GM12878 (cell line): ENCODE measurements at regions not wholly inside any gene's neighbourhood (a gene's known extent, or its start where the extent isn't known, plus 50 kb on each side); places are given as distances from the start of the nearest gene placed in this dataset.

ENCODE experiments used
- ATAC-seq: fragments of 200-7000 bp; cut with Tn5 transposase; 3 replicates; pipeline ENCODE4 v1.9.1; 2020; ENCODE audit warnings: mild to moderate bottlenecking, moderate library complexity
- BruUV-seq: library from RNA; stranded (reverse); fragments of 400-500 nt; replicated peaks from 2 replicates; lab custom pipeline; 2021; lab: Mats Ljungman, UMichigan
- CTCF ChIA-PET: fragments of 300-600 bp; sonication (Branson Sonifier 250); formaldehyde crosslinking; extraction: SDS; loops from one replicate; lab custom pipeline; 2021; ENCODE audit warnings: inconsistent platforms; lab: Yijun Ruan, JAX
- POLR2A ChIA-PET: fragments of 350-600 bp; formaldehyde crosslinking; extraction: SDS; loops from one replicate; lab custom pipeline; 2021; ENCODE audit warnings: inconsistent platforms; lab: Charles Lee
- RAD21 ChIA-PET: fragments of 300-600 bp; sonication (Branson Sonifier 250); formaldehyde crosslinking; loops from one replicate; lab custom pipeline; 2023; ENCODE audit warnings: antibody characterized with exemption; ENCODE audit not compliant: unreplicated experiment; lab: Charles Lee
- SMC1A ChIA-PET: fragments of 300-600 bp; sonication (Branson Sonifier 250); formaldehyde crosslinking; loops from one replicate; lab custom pipeline; 2023; ENCODE audit not compliant: unreplicated experiment, uncharacterized antibody; lab: Charles Lee
- DNase-seq: peaks from one replicate; pipeline ENCODE4 v3.0.0-alpha.2; 2011; ENCODE audit warnings: low read depth, low spot score
- FAIRE-seq: peaks from 3 replicates; lab custom pipeline; 2011; peaks lifted over from hg19 to GRCh38; lab: Jason Lieb, UNC
- H2AFZ ChIP-seq: 2 replicates; pipeline ENCODE4 v1.6.0; 2011; ENCODE audit warnings: low read depth, low read length, control low read depth; ENCODE audit not compliant: control insufficient read depth
- H3K27ac ChIP-seq: 2 replicates; pipeline ENCODE4 v1.5.1; 2011; ENCODE audit warnings: control low read depth; ENCODE audit not compliant: control insufficient read depth, insufficient read depth
- H3K27me3 ChIP-seq, 2 experiments: replicated peaks in 1 of 2; 2 replicates each; pipeline versions ENCODE4 v1.6.0 to v1.6.1; 2011; ENCODE audit warnings: low read length in 1 of 2; ENCODE audit not compliant: control insufficient read depth in 2 of 2, insufficient read depth in 2 of 2
- H3K36me3 ChIP-seq, 2 experiments: 2 replicates each; pipeline ENCODE4 v1.5.1; 2011; ENCODE audit warnings: low read length in 1 of 2; ENCODE audit not compliant: control insufficient read depth in 2 of 2, insufficient read depth in 2 of 2
- H3K4me1 ChIP-seq: 2 replicates; pipeline ENCODE4 v1.6.1; 2011; ENCODE audit warnings: mild to moderate bottlenecking, low read length, moderate library complexity, mixed read lengths; ENCODE audit not compliant: control insufficient read depth, insufficient read depth
- H3K4me2 ChIP-seq: 2 replicates; pipeline ENCODE4 v1.6.0; 2011; ENCODE audit warnings: control low read depth; ENCODE audit not compliant: control insufficient read depth, insufficient read depth
- H3K4me3 ChIP-seq: fragments of 200-600 bp; sonication (generic); 2 replicates; pipeline ENCODE4 v1.5.1; 2016
- H3K79me2 ChIP-seq: 2 replicates; pipeline ENCODE4 v1.6.0; 2011; ENCODE audit warnings: low read length; ENCODE audit not compliant: control insufficient read depth, insufficient read depth
- H3K9ac ChIP-seq: 2 replicates; pipeline ENCODE4 v1.8.0; 2011; ENCODE audit warnings: low read length, control low read depth, mixed read lengths; ENCODE audit not compliant: control insufficient read depth, insufficient read depth
- H3K9me3 ChIP-seq: replicated peaks from 3 replicates; pipeline ENCODE4 v1.5.1; 2011; ENCODE audit warnings: mild to moderate bottlenecking, low read length; ENCODE audit not compliant: control insufficient read depth, insufficient read depth
- H4K20me1 ChIP-seq: 2 replicates; pipeline ENCODE4 v1.6.0; 2011; ENCODE audit not compliant: control insufficient read depth, insufficient read depth
- CREM ChIP-seq: IDR thresholded peaks from 2 replicates; pipeline ENCODE4 v1.6.1; 2014; ENCODE audit warnings: antibody characterized with exemption, low read depth
- FOXM1 ChIP-seq: IDR thresholded peaks from 2 replicates; pipeline ENCODE4 v1.6.1; 2012; ENCODE audit warnings: low read depth, mild to moderate bottlenecking, inconsistent platforms, low read length, moderate library complexity
- HDAC6 ChIP-seq: fragments of 200-600 bp; sonication (generic); IDR thresholded peaks from one replicate; pipeline ENCODE4 v1.8.0; 2017; ENCODE audit warnings: antibody characterized with exemption; ENCODE audit not compliant: unreplicated experiment
- IKZF2 ChIP-seq, 2 experiments: fragments of 450-650 bp; IDR thresholded peaks; 2 replicates each; pipeline ENCODE4 v1.6.1; 2017; ENCODE audit warnings: mild to moderate bottlenecking in 2 of 2, moderate library complexity in 2 of 2
- KDM1A ChIP-seq: fragments of 200-600 bp; sonication (generic); IDR thresholded peaks from 2 replicates; pipeline ENCODE4 v1.6.1; 2016; ENCODE audit warnings: borderline replicate concordance
- MYC ChIP-seq: IDR thresholded peaks from 2 replicates; pipeline ENCODE4 v1.6.1; 2011; ENCODE audit warnings: mild to moderate bottlenecking, low read length, moderate library complexity, inconsistent platforms; ENCODE audit not compliant: insufficient read depth, insufficient replicate concordance, insufficient read length, severe bottlenecking
- NFXL1 ChIP-seq: fragments of 450-650 bp; IDR thresholded peaks from 2 replicates; pipeline ENCODE4 v1.6.1; 2017; ENCODE audit warnings: antibody characterized with exemption, mild to moderate bottlenecking, borderline replicate concordance
- NFYA ChIP-seq: IDR thresholded peaks from 2 replicates; pipeline ENCODE4 v1.6.1; 2011; ENCODE audit warnings: low read depth, mild to moderate bottlenecking, low read length, improper control_type of control experiment, borderline replicate concordance
- RAD51 ChIP-seq: fragments of 450-650 bp; IDR thresholded peaks from 2 replicates; pipeline ENCODE4 v1.6.1; 2016; ENCODE audit warnings: moderate library complexity, mild to moderate bottlenecking, inconsistent platforms
- SUPT20H ChIP-seq: IDR thresholded peaks from 2 replicates; pipeline ENCODE4 v1.6.1; 2011; ENCODE audit warnings: low read depth, mild to moderate bottlenecking, low read length, moderate library complexity, borderline replicate concordance; ENCODE audit not compliant: control insufficient read depth
- TCF12 ChIP-seq: IDR thresholded peaks from 2 replicates; pipeline ENCODE4 v1.6.1; 2011; ENCODE audit warnings: low read depth, mild to moderate bottlenecking, low read length
- TCF3 ChIP-seq: IDR thresholded peaks from 2 replicates; pipeline ENCODE4 v1.6.1; 2012; ENCODE audit warnings: low read depth, mild to moderate bottlenecking, low read length, borderline replicate concordance; ENCODE audit not compliant: insufficient read depth
- YY1 ChIP-seq: IDR thresholded peaks from 2 replicates; pipeline ENCODE4 v1.6.1; 2011; ENCODE audit warnings: low read depth, mild to moderate bottlenecking, low read length
- WGBS: methylation state at CpG from one replicate; pipeline ENCODE4 v1.1.6; 2016; ENCODE audit warnings: low lambda C conversion rate; ENCODE audit not compliant: insufficient replicate concordance, insufficient coverage; ENCODE audit errors: missing lambda C conversion rate; 5-methylcytosine and 5-hydroxymethylcytosine counted together
- in situ Hi-C: fragments of 300-500 bp; cut with MboI; formaldehyde crosslinking; loops from 9 replicates; pipeline ENCODE4 v1.14.3; 2018; ENCODE audit warnings: mixed read lengths
- intact Hi-C: fragments of 100-400 bp; cut with micrococcal nuclease; formaldehyde crosslinking; loops from one replicate; pipeline ENCODE4 v1.14.2; 2022; ENCODE audit not compliant: unreplicated experiment
- TF ChIP-seq, protein P1 (sequence below): fragments of 450-650 bp; IDR thresholded peaks from 2 replicates; pipeline ENCODE4 v1.6.1; 2014; ENCODE audit warnings: mild to moderate bottlenecking
- TF ChIP-seq, protein P2 (sequence below): fragments of 450-650 bp; IDR thresholded peaks from 2 replicates; pipeline ENCODE4 v1.6.1; 2017; ENCODE audit warnings: mild to moderate bottlenecking, low read depth, inconsistent platforms; ENCODE audit not compliant: poor library complexity, severe bottlenecking
- TF ChIP-seq, protein P3 (sequence below), 3 experiments: IDR thresholded peaks in 2 of 3; conservative IDR thresholded peaks in 1 of 3; 2 replicates each; pipeline ENCODE4 v1.5.1; 2011; ENCODE audit warnings: low read depth in 3 of 3, low read length in 3 of 3, mild to moderate bottlenecking in 3 of 3, control low read depth in 2 of 3, moderate library complexity in 2 of 3, inconsistent platforms in 1 of 3, mixed read lengths in 1 of 3; ENCODE audit not compliant: control insufficient read depth in 2 of 3, insufficient read depth in 1 of 3; ENCODE audit errors: extremely low read depth in 1 of 3
- TF ChIP-seq, protein P4 (sequence below): fragments of 150-350 bp; IDR thresholded peaks from 2 replicates; pipeline ENCODE4 v1.6.1; 2014; ENCODE audit warnings: mild to moderate bottlenecking, low read depth, low read length

DNA sequence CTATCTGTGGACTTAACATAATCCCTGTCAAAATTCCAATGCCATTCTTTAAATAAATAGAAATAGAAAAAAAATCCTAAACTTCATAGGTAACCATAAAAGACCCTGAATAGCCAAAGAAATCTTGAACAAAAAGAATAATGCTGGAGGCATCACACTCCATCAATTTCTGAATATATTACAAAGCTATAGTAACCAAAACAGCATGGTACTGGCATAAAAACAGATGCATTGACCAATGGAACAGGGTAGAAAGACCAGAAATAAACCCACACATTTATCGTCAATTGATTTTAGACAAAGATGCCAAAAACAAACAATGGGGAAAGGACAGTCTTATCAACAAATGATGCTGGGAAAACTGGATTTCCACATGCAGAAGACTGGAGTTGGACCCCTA, 205.7 kb downstream of the VAPA start (continued):
- TF ChIP-seq, protein P1, sequence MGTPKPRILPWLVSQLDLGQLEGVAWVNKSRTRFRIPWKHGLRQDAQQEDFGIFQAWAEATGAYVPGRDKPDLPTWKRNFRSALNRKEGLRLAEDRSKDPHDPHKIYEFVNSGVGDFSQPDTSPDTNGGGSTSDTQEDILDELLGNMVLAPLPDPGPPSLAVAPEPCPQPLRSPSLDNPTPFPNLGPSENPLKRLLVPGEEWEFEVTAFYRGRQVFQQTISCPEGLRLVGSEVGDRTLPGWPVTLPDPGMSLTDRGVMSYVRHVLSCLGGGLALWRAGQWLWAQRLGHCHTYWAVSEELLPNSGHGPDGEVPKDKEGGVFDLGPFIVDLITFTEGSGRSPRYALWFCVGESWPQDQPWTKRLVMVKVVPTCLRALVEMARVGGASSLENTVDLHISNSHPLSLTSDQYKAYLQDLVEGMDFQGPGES: no peak
- TF ChIP-seq MYC (no peak), NFYA (no peak)
- TF ChIP-seq, all 136 proteins: peak for 0

DNA sequence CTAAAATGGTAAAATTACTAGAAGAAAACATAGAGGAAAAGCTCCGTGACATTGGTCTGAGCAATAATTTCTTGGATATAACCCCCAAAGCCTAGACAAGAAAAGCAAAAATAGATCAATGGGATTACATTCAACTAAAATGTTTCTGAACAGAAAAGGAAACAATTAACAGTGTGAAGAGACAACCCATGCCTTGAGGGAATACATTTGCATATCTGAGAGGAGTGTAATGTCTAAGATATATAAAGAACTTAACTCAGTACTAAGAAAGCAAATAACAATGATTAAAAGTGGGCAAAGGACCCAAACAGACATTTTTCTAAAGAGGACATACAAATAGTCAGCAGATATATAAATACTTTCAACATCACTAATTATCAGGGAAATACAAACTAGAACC, 206.2 kb downstream of the VAPA start:
- no peak overlapping the region for H3K9ac ChIP-seq
- 87% methylated on average over 1 of the region's 1 CpG for WGBS
- no peak for ATAC-seq
- no peak overlapping the region for H2AFZ ChIP-seq
- no peaks in the 10 kb centered on the region for H3K36me3 ChIP-seq
- POLR2A ChIA-PET: no interaction called here
- H3K4me1 ChIP-seq: no peaks in the 10 kb centered on the region
- RAD21 ChIA-PET: no interaction called here
- SMC1A ChIA-PET: no interaction called here
- no peaks in the 10 kb centered on the region for H3K27me3 ChIP-seq
- CTCF ChIA-PET: no interaction called here
- H3K79me2 ChIP-seq: no peaks in the 10 kb centered on the region
- BruUV-seq: no TSS peak
- no peak overlapping the region for H3K27ac ChIP-seq
- no peak for FAIRE-seq
- no peaks in the 10 kb centered on the region for H4K20me1 ChIP-seq
- no peak overlapping the region for H3K4me3 ChIP-seq
- DNase-seq: no peak
- no peaks in the 10 kb centered on the region for H3K9me3 ChIP-seq
- H3K4me2 ChIP-seq: no peak overlapping the region
- intact Hi-C loops (no loop called here), in situ Hi-C loops (no loop called here)
- TF ChIP-seq IKZF2 (IDR thresholded peaks at IDR 0.05): no peak
- no peak for TF ChIP-seq TCF3
- no peak for TF ChIP-seq CREM
- no peak for TF ChIP-seq HDAC6
- no peak for TF ChIP-seq FOXM1
- no peak for TF ChIP-seq SUPT20H
- TF ChIP-seq TCF12: no peak
- no peak for TF ChIP-seq RAD51
- TF ChIP-seq, protein P2, sequence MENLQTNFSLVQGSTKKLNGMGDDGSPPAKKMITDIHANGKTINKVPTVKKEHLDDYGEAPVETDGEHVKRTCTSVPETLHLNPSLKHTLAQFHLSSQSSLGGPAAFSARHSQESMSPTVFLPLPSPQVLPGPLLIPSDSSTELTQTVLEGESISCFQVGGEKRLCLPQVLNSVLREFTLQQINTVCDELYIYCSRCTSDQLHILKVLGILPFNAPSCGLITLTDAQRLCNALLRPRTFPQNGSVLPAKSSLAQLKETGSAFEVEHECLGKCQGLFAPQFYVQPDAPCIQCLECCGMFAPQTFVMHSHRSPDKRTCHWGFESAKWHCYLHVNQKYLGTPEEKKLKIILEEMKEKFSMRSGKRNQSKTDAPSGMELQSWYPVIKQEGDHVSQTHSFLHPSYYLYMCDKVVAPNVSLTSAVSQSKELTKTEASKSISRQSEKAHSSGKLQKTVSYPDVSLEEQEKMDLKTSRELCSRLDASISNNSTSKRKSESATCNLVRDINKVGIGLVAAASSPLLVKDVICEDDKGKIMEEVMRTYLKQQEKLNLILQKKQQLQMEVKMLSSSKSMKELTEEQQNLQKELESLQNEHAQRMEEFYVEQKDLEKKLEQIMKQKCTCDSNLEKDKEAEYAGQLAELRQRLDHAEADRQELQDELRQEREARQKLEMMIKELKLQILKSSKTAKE: no peak
- TF ChIP-seq, protein P3, sequence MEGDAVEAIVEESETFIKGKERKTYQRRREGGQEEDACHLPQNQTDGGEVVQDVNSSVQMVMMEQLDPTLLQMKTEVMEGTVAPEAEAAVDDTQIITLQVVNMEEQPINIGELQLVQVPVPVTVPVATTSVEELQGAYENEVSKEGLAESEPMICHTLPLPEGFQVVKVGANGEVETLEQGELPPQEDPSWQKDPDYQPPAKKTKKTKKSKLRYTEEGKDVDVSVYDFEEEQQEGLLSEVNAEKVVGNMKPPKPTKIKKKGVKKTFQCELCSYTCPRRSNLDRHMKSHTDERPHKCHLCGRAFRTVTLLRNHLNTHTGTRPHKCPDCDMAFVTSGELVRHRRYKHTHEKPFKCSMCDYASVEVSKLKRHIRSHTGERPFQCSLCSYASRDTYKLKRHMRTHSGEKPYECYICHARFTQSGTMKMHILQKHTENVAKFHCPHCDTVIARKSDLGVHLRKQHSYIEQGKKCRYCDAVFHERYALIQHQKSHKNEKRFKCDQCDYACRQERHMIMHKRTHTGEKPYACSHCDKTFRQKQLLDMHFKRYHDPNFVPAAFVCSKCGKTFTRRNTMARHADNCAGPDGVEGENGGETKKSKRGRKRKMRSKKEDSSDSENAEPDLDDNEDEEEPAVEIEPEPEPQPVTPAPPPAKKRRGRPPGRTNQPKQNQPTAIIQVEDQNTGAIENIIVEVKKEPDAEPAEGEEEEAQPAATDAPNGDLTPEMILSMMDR (IDR thresholded peaks at IDR 0.05 in 2 of 3, conservative IDR thresholded peaks at IDR 0.05 in 1 of 3; ENCODE audit: control insufficient read depth in 2 of 3, extremely low read depth in 1 of 3, insufficient read depth in 1 of 3, low read depth in 3 of 3, low read length in 3 of 3): no peak
- TF ChIP-seq NFXL1: no peak
- no peak for TF ChIP-seq YY1
- no peak for TF ChIP-seq KDM1A
- TF ChIP-seq, protein P4, sequence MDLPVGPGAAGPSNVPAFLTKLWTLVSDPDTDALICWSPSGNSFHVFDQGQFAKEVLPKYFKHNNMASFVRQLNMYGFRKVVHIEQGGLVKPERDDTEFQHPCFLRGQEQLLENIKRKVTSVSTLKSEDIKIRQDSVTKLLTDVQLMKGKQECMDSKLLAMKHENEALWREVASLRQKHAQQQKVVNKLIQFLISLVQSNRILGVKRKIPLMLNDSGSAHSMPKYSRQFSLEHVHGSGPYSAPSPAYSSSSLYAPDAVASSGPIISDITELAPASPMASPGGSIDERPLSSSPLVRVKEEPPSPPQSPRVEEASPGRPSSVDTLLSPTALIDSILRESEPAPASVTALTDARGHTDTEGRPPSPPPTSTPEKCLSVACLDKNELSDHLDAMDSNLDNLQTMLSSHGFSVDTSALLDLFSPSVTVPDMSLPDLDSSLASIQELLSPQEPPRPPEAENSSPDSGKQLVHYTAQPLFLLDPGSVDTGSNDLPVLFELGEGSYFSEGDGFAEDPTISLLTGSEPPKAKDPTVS: no peak
